RKO (cell line): ENCODE measurements at regions not wholly inside any gene's neighbourhood (a gene's known extent, or its start where the extent isn't known, plus 50 kb on each side); places are given as distances from the start of the nearest gene placed in this dataset.
"Not testable (repeated sequence)": the region's sequence is repeated elsewhere in the genome, so short reads cannot be mapped to it uniquely, and the experiment has no call there.

Experiments used
- DNase-seq: peaks from one replicate; pipeline ENCODE4 v3.0.0-alpha.2; 2016; ENCODE audit warnings: low spot score

DNA sequence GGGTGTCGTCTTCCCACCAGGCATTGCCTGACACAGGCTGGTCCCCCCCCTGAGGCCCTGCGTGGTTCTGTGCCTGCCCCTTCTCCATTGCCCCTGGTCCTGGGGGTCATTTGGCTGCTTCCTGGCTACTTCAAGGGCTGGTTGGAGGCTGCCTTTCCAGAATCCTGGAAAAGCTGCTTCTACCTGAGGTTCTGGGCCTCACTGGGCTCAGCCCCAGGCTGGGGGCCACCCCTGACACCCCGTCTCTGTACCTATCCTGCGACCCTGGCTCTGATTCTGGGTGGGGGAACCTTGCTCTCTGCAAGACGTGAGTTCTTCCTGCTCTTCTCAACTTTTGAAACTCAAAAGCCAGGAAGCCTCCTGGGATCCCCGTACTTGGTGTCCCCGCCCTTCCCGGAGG is 149.3 kb upstream of the PTPN1 start:
- no peak for DNase-seq

DNA sequence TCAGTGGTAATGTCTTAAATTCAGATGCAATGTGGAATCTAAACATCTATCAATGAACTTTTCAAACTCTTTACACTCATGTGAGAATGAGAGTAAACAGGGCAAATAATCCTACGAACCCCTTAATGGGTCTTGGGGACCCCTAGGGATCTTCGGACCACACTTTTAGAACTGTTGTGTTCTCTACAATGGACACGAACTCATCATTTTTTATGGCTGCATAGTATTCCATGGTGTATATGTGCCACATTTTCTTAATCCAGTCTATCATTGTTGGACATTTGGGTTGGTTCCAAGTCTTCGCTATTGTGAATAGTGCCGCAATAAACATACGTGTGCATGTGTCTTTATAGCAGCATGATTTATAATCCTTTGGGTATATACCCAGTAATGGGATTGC is 148.0 kb upstream of the PTPN1 start:
- DNase-seq, result not testable (repeated sequence)

DNA sequence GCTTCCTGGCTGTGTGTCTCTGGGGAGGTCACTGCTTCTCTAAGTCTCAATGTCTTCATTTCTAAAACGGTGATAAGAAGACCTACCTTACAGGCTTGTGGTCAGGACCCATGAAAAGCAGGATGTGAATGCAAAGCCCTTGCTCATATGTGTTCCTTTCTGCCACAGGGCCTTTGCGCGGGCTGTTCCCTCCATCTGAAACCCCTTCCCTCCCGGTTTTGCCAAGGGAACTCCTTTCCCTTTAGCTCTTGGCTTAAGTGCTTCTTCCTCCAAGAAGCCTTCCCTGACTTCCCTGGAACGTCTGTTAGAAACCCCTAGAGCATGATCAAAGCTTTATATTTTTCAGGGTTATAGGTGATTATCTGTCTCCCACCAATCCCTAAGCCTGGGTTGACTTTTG is 147.2 kb upstream of the PTPN1 start:
- no peak for DNase-seq

DNA sequence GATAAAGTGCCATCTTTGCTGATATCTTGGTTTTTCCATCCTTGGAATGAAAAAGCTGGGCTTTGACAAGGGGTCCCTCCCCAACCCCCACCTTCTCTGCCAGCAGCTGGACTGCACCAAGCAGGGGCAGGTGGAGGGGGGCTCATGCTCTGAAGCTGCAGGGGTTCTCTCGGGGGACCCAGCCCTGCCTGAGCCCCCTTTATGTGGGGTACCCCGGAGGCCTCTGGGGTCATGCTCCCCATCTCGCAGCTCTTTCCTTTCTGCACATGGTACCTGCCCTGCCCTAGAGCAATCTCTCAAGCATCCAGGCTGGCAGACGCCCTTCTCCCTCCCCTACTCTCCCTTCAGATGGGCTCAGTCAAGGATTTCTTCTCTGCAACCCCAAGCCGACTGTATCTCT is 146.7 kb upstream of the PTPN1 start:
- DNase-seq, result no peak

DNA sequence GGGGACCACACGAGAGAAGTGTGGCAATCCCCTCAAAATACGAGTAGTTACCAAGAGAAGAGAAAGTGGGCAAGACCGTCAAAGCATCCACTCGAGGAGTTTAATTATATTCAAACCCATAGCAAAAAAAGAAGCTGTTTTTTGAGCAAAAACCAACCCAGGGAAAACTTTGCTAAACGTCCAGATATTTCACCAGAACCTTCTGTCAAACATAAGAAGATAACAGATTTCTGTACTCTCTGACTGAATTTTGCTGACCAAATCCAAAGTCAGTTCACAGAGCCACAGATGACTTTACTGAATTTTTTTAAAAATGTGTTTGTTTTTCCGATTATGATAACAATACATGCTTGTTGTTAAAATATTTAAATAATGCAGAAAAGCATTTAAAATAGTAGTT is 145.6 kb upstream of the PTPN1 start:
- DNase-seq, result no peak

DNA sequence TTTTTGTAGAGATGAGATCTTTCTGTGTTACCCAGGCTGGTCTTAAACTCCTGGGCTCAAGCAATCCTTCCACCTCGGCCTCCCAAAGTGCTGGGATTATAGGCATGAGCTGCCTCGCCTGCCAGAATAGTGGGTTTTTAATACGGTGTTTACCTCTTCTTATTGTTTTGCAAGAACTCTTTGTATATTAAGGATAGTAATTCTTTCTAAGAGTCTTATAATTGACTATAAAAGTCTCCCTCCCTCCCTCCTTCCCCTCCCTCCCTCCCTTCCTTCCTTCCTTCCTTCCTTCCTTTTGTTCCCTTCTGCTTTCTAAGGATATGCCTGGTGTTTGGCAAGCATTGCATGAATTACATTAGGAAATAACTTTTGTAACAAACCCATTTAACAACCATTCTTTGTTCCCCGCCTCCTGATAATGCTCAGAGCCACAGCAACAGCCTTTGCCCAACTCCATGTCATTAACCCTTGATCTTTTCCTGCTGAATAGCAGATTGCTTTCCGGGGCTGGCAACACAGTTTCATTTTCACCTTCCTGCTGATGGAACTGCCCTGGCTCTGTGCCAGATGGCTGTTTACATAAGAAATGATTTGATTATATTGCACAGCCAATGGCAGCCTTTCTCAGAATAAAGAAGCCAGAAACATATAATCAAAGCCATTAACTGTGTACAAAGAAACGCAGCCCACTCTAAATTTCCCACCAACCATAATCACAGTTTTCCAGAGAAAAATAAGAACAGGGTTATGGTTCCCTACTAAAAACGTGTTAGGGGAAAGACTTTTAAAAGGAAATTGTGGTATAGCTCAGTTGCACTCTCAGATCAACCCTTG is 143.7 kb upstream of the PTPN1 start:
- no peak for DNase-seq

DNA sequence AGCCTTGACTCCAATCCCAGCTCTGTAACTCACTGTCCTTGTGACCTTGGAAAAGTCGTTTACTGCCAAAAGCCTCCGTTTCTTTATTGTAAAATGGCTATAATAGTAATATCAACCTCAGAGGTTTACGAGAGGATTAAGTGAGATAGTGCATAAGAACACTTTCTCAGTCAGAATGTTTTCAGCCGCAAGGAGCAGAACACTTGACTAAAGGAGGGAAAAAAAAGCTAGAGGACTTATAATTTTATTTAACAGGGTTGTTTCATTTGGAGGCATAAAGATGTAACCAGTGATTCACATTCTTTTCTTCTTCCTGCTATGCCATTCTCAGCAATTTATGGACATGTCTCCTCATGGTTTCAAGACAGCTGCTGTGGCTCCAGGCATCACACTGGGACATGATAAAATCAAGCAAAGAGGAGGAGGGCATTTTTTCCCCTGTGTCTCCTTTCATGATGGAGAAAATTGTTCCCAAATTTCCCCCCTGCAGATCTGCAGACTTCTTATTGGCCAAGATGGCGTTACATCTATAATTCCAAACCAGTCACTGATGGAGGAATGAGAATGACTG is 143.0 kb upstream of the PTPN1 start:
- DNase-seq, result no peak

DNA sequence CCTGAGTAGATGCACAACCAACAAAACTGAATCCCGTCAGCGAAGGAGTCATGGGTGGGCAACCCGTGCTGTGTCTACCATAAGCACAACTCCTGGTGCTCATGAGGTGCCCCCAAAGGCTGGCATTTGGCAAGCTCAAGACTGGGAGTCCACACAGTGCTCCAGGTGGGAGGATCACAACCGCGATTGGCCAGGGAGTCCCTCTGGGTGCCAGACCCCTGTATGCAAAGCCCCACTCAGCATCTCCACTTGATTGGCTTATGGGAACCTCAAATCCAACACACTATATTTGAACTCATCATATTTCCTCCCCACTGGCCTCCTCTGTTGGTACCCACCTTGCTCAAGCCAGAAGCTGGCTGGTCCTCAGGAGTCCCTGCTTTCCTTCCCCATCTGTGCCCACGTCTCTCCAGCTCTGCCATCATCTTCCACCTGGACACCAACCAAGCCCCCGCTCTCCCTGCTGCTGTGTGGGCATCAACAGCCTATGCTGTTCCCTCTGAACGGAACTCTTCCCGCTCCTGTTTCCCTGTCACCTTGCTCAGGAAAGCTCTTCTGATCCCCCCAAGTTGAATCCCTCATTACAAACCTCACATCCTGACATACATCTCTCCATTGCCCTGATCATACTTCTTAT is 142.3 kb upstream of the PTPN1 start:
- no peak for DNase-seq

DNA sequence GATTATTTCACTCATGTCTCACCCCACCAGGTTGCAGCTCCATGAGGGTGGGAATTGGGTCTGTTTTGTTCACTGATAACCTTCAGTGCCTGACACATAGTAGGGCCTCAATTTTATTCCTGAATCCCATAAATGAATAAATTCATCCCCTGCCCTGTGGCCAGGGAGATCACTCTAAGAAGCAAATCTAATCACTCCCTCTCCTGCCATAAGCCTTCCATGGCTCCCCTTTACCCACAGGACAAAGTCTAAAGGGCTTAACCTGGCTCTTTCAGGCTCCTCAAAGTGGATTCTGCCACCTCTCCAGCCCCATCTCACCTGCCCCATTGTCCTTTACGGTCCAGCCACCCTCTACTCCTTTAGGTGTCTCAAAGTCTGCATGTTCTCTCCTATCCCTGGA is 141.8 kb upstream of the PTPN1 start:
- DNase-seq, result no peak

DNA sequence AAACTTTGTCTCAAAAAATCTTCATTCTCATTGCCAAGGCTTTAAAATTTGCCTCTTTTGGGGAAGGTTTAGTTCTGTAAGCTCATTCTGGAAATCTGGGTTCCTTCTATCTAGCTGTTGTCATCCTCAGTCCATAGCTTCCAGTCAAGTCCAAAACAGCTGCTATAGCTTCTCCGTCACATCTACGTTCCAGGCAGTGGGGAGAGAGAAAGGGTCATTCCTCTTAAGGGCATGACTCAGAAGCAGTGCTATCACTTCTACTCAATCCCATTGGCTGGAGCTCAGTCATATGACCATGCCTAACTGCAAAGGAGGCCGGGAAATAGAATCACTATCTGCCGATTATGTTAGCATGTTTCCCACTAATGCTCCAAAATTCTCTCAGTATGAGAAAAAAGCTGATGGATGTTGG is 141.4 kb upstream of the PTPN1 start:
- DNase-seq, result peak; percentile 55

DNA sequence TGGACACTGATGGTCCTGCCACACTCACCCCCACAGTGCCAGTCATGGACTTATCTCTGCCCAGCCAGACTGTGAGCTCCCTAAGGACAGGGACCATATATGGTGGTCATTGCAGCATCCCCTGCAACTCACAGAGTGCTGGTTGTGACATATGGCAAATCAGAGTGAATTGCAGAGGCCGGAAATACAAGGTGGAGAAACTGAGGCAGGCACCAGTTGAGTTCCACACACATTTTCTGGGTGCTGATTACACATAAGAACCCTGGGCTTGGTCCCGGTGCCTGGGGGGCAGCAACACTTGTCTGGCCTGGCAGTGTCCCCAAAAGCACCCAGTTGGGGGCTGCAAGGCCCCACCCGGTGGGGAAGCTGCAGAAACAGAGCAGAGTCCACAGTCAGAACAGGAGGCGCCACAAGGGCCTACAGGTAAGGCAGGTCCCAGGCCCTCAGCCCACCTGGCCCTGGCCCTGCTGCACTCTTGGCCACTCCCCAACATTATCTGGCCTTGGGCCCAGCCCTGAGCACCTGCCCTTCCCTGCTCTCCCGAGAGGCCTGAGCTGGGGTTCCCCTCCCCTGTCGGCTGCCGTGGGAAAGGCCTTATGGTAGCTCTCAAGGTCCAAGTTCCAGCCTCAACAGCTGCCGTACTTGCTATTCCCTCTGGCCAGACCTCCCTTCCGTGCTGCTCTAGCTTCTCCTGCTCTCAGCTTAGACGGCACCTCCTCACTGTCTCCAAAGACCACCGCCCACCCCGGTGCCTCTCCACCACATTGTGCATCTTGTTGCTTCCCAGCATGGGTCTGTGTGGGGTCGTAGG is 140.8 kb upstream of the PTPN1 start:
- no peak for DNase-seq

DNA sequence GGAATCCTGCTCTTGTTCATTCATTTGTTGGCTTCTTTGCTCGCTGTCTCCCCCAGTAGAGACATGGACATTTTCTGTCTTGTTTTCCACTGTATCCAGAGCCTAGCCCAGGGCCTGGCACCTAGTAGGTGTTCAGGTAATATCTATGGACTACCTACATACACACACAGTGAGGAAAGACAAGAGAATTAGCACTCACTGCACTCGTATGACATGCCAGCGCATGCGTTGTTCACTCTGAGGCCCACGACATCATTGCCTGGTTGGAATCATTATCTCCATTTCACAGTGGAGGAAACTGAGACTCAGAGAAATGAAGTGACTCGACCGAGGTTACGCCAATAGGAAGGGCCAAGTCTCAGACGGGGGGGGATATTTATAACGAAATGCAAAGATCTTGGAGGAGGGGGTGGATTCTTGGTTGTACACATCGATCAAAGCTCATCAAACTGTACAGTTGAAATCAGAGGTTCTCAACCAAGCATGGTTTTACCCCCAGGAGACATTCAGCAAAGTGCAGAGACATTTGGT is 140.1 kb upstream of the PTPN1 start:
- no peak for DNase-seq

DNA sequence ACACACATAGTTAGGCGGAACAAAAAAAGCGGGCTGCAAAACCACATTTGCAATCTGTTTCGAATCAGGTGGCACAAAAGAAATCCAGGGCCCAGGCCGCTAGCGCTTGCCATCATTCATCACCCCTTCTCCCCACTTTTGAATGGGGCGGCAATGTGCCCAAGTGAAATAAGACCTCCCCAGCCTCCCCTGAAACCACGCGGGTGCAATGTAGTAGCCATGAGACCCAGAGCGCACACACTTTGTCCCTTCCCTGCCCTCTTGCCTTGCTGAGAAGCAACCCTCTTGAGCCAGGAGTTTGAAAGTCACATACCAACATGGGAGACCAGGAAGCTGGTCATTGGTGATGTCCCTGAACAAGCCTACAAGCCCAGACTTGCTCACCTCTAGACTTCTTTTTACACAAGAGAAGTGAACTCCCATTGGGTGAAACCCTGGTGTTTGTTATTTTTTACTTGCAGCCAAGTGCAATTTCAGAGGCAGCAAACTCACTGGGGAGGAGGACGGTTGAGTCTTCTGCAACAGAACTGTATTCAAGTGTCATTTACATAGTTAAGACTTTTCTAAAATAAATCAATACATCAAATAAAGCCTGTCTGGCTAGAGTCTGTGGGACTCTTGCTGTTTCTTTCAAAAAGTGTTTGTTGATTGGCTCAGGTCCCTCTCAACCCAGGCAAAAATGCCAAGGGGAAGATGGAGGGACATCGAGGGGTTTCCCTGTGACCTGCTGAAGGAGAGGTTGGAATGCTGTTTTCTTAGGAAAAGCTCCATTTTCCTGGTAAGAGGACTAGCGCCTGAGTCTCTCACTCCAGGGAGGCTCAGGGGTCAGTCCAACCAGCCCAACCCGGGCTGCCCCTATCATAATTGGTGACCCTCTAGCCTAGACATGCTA is 138.1 kb upstream of the PTPN1 start:
- DNase-seq, result no peak

DNA sequence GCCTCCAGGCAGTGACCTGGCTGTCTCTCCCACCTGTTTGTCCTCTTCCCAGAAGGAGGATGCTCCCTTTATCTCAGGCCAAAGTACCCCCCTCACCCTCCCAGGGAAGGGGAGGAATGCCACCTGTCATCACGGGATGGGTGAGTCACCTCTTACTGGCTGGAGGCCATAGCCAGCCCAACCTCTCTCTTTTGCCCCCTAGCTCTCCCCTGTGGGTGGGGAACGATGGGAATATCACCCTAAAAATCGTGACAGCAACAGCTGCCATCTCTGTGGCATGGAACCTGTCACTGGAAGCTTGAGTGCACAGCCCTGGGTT is 137.5 kb upstream of the PTPN1 start:
- DNase-seq, result no peak

DNA sequence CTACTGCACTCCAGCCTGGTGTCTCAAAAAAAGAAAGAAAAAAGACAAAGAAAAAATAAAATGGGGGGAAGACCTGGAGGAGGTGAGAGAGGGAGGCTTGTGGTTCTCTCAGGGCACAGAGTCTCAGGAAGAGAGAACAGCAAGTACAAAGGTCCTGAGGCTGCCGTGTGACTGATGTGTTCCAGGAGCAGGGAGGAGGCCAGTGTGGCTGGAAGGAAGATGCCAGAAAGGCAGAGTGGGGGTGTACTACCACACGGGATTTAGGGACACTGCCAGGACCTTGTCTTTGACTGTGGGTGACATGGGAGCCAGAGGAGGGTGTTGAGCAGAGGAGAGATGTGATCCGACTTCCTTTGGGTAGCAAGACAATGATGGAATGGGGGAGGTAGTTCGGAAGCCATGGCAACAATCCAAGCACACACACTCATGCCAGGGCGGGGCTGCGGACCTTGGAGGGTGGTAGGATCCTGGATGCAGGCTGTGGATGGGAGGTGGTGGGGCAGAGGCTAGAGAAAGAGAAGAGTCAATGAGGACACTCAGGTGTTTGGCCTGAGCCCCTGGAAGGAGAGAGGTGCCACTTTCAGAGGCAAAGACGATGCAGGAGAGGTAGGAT is 136.4 kb upstream of the PTPN1 start:
- no peak for DNase-seq

DNA sequence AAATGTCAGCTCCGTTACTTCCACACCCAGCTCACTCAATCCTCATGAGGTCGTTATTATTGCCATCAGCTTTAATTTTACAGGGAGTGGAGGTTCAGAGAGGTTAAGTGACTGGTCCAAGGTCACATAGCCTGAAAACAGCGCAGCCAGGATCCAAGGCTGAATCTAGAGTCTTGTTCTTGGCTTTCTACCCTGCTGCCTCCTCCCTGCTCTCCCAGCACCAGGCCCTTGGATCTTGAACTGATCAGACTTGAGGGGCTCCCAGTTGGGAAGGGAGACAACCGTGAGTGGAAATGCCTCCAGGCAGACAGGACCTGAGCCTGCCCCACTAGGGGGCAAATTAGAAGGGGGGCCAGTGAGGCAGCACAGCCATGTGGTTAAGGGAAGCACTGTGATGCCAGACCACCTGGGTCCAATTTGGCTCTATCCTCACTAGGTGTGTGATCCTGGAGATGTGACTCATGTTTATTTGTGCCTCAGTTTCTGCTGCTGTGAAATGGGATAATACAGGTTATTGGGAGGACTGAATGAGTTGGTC is 135.6 kb upstream of the PTPN1 start:
- no peak for DNase-seq

DNA sequence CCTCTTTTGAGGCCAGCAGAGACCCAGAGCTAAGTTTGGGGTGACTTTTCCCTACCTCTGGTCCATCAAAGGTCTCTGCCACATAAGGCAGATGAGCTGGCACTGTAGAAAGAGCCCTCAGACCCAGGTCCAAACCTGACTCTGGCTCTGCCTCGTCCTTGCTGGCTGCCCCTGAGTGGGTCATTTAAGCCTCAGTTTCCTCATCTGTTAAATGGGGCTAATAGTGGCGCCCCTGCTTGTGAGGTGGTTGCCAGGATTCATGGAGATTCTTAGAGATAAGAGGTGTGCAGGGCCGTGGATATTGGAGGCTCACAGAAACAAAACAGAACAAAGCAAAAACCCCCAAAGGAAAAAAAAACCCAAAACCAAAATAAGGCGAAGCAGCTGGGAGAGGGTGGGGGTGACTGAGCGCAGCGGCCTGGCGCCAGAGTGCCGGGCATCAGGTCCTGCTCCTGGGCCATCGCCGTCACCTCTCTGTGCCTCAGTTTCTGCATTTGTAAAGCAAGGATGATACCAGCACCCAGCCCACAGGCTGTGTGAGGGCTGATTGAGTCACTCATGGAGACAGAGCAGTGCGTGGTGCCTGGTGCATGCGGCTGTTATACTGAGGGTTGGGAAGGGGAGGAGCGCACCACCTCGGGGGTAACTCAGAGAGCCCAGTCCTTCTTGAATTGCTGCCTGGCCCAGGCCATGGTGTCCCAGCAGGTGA is 133.8 kb upstream of the PTPN1 start:
- DNase-seq, result no peak

DNA sequence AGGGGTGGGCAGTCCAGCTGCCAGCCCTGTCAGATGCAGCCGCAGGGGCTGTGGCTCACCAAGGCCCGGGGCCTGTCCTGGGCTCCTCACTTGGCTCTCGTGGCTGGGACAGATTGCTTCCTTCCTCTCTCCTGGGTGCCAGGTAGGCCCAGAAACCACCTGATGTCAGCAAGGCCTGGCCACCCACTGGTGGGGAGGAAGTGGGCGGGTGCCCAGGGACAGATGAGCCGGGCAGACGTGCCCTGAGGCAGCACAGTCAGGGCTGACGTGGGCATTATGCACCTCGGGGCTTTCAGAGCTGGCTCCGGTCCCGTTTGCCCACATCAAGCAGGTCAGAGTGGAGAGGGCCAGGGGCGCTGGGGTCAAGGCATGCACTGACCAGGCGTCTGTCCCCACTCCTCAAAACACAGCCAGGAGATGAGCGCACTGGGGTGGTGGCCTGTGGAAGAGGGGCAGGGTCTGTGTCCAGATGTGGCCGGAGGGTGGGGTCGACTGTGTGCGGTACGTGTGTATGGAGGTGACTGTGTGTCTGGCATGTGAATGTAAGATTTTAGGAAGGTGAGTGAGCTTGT is 133.2 kb upstream of the PTPN1 start:
- DNase-seq, result no peak

DNA sequence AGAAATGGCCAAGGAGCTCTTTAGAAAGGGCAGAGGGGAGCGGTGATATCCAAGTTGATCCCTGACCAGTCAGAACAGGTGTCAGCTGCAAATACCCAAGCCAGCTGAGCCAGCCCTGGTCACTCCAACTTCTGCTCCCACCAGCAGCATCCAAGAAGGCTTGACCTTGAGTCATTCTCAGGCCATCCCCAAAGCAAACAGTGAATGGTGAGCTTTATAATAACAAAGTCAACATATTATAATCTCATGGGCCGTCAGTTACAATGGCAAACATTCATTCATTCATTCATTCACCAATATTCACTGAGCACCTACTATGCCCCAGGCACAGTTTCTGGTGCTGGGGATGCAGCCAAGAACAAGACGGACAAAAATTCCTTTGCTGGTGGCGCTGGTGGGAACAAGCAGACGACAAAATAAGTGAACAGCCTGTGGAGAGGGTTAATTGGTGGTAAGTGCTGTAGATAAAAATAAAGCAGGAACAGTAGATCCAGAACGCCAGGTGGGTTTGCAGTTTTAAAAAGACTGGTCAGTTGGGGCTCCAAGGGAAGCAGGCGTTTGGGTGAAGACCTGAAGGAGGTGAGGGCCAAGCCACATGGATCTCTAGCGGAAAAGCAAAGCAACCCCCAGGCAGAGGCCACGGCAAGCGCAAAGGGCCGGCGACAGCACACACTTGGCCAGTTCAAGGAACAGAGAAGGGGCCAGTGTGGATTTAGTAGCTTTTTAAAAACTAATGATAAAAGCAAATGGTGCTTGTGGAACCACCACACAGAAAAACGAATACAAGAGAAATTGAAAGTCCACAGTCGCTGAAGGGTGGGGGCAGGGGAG is 131.8 kb upstream of the PTPN1 start:
- DNase-seq, result no peak
